Astrocyte (in vitro differentiated cells and primary cell): ENCODE measurements at regions not wholly inside any gene's neighbourhood (a gene's known extent, or its start where the extent isn't known, plus 50 kb on each side); places are given as distances from the start of the nearest gene placed in this dataset.

Source experiments
- DNase-seq: peaks from one replicate; pipeline ENCODE4 v3.0.0-alpha.2; 2010; ENCODE audit warnings: low read depth
- FAIRE-seq: peaks from 2 replicates; lab custom pipeline; 2011; peaks lifted over from hg19 to GRCh38; lab: Jason Lieb, UNC
- H2AFZ ChIP-seq: 2 replicates; pipeline ENCODE4 v1.6.0; 2012; ENCODE audit warnings: low read depth, low read length, inconsistent platforms
- H3K27ac ChIP-seq: 2 replicates; pipeline ENCODE4 v1.5.1; 2011; ENCODE audit warnings: low read depth, low read length, inconsistent platforms
- H3K27me3 ChIP-seq: 2 replicates; pipeline ENCODE4 v1.6.0; 2011; ENCODE audit warnings: low read length, inconsistent platforms; ENCODE audit not compliant: insufficient read depth
- H3K36me3 ChIP-seq: 2 replicates; pipeline ENCODE4 v1.5.1; 2011; ENCODE audit warnings: low read length, inconsistent platforms; ENCODE audit not compliant: insufficient read depth
- H3K4me1 ChIP-seq: 2 replicates; pipeline ENCODE4 v1.5.1; 2011; ENCODE audit warnings: low read length, inconsistent platforms; ENCODE audit not compliant: insufficient read depth
- H3K4me2 ChIP-seq: 2 replicates; pipeline ENCODE4 v1.6.0; 2012; ENCODE audit warnings: low read length, inconsistent platforms
- H3K4me3 ChIP-seq: 2 replicates; pipeline ENCODE4 v1.5.1; 2011; ENCODE audit warnings: low read depth, mild to moderate bottlenecking, low read length, inconsistent platforms; ENCODE audit not compliant: insufficient read depth
- H3K79me2 ChIP-seq: 2 replicates; pipeline ENCODE4 v1.6.0; 2012; ENCODE audit warnings: mild to moderate bottlenecking, low read length, inconsistent platforms; ENCODE audit not compliant: insufficient read depth
- H3K9ac ChIP-seq: 2 replicates; pipeline ENCODE4 v1.6.0; 2012; ENCODE audit warnings: mild to moderate bottlenecking, low read length, inconsistent platforms
- H3K9me3 ChIP-seq: 2 replicates; pipeline ENCODE4 v1.5.1; 2012; ENCODE audit warnings: low read depth, mild to moderate bottlenecking, low read length, inconsistent platforms; ENCODE audit not compliant: insufficient read depth
- H4K20me1 ChIP-seq: 2 replicates; pipeline ENCODE4 v1.6.0; 2012; ENCODE audit warnings: low read length, inconsistent platforms; ENCODE audit not compliant: insufficient read depth
- H3K27ac Mint-ChIP-seq: one replicate; pipeline ENCODE4 v1.8.0; 2021; ENCODE audit warnings: mild to moderate bottlenecking, mixed read lengths; ENCODE audit not compliant: unreplicated experiment
- H3K27me3 Mint-ChIP-seq: one replicate; pipeline ENCODE4 v1.8.0; 2021; ENCODE audit warnings: low read depth, mixed read lengths; ENCODE audit not compliant: unreplicated experiment
- H3K36me3 Mint-ChIP-seq: one replicate; pipeline ENCODE4 v1.8.0; 2021; ENCODE audit warnings: low read depth, mixed read lengths; ENCODE audit not compliant: unreplicated experiment
- H3K4me1 Mint-ChIP-seq: one replicate; pipeline ENCODE4 v1.8.0; 2021; ENCODE audit warnings: low read depth, mixed read lengths; ENCODE audit not compliant: unreplicated experiment
- H3K4me3 Mint-ChIP-seq: one replicate; pipeline ENCODE4 v1.8.0; 2021; ENCODE audit warnings: mild to moderate bottlenecking, moderate library complexity, mixed read lengths; ENCODE audit not compliant: unreplicated experiment
- H3K9me3 Mint-ChIP-seq: one replicate; pipeline ENCODE4 v1.8.0; 2021; ENCODE audit warnings: mild to moderate bottlenecking, mixed read lengths; ENCODE audit not compliant: unreplicated experiment
- CTCF ChIP-seq: IDR thresholded peaks from 2 replicates; pipeline ENCODE4 v1.5.1; 2011; ENCODE audit warnings: low read depth, mild to moderate bottlenecking, inconsistent platforms, low read length, moderate library complexity; ENCODE audit not compliant: insufficient read depth
- EZH2 ChIP-seq: IDR thresholded peaks from 2 replicates; pipeline ENCODE4 v1.6.1; 2012; ENCODE audit warnings: mild to moderate bottlenecking, low read length, inconsistent platforms; ENCODE audit not compliant: insufficient read depth

DNA sequence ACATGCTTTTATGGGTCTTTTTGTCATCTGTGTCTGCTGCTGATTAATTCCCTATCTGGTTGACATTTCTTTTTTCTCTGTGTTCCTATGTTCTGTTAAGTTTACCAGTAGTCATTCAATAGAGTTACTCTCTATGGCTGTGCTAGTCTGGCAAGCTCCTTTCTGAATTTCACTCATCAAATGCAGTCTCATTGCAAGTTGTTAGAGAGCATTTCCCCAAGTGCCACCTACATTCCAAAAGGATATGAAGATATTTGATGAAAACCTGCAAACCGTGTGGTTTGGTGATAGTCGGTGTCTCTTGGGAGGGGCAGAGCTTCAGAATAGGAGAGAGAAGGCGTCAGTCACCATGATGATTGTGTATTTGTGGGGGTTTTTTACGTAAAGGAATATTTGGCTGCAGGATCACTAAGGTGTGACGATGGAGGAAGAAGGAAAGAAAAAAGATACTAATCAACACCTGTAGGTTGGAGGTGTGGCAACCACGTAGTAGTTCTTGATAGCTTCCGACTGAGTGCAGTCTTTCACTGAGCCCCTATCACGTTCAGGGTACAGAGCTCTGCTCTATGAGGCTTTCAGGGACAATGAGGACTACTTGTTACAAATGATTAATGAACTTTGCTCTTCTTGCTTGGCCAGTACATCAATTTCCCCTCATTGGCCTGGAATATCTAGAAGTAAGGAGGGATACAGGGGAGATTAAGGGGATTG lies 73.1 kb upstream of the TNFAIP3 start:
- FAIRE-seq (no peak), DNase-seq (no peak)
- peaks cover 4% of the 10 kb centered on the region for H3K4me1 Mint-ChIP-seq
- Histone ChIP-seq H3K79me2 (no peaks in the 10 kb centered on the region), H3K4me3 (no peak overlapping the region), H3K9ac (no peak overlapping the region), H3K27ac (no peak overlapping the region), H3K27me3 (no peaks in the 10 kb centered on the region), H3K4me2 (no peak overlapping the region), H2AFZ (no peak overlapping the region), H3K36me3 (no peaks in the 10 kb centered on the region), H4K20me1 (no peaks in the 10 kb centered on the region), H3K9me3 (no peaks in the 10 kb centered on the region), H3K4me1 (peaks cover 9% of the 10 kb centered on the region)
- H3K36me3 Mint-ChIP-seq: no peaks in the 10 kb centered on the region
- no peak overlapping the region for H3K27ac Mint-ChIP-seq
- no peaks in the 10 kb centered on the region for H3K9me3 Mint-ChIP-seq
- H3K4me3 Mint-ChIP-seq: no peak overlapping the region
- TF ChIP-seq CTCF (no peak), EZH2 (no peak)
- no peaks in the 10 kb centered on the region for H3K27me3 Mint-ChIP-seq

DNA sequence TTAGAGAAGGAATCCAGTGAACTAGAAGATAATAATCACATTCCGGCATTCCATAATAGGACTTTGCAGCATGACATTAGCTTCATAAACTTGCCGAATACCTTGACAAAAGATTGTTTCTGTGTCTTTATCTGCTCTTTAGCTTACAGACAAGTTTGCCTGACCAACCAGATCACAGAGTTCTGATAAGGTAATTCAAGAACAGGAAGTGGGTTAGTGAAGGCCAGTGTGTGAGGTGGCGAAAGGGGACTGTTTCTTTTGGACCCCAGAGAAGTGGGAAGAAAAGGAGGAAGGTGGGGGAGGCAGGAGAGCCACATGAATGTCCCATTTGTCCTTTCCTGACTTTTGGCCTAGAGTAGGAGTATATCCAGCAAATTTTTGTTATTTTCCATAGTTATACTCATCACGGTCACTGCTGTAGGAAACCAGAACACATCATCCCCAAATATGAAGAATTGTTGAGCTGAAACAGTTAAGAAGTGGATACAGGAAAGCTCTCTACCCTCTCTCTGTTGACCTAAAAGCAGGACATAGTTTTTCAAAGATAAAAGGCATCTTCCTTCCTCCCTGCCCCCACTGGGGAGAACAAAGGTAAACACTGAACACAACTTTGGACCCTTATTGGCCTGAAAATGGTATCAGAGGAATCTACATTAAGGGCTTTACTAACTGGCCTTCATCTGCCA lies 72.4 kb upstream of the TNFAIP3 start:
- no peaks in the 10 kb centered on the region for H3K36me3 ChIP-seq
- peak overlapping the region; percentile 9 for H3K27ac Mint-ChIP-seq
- no peaks in the 10 kb centered on the region for H3K9me3 ChIP-seq
- no peaks in the 10 kb centered on the region for H3K27me3 ChIP-seq
- no peak for FAIRE-seq
- H3K36me3 Mint-ChIP-seq: no peaks in the 10 kb centered on the region
- H3K27me3 Mint-ChIP-seq: no peaks in the 10 kb centered on the region
- no peak overlapping the region for H3K9ac ChIP-seq
- peaks cover 13% of the 10 kb centered on the region for H3K4me1 ChIP-seq
- H3K4me2 ChIP-seq: no peak overlapping the region
- H3K9me3 Mint-ChIP-seq: no peaks in the 10 kb centered on the region
- no peaks in the 10 kb centered on the region for H3K79me2 ChIP-seq
- H2AFZ ChIP-seq: peak overlapping the region; percentile 22
- H3K4me3 ChIP-seq: no peak overlapping the region
- TF ChIP-seq EZH2 (no peak), CTCF (no peak)
- no peak overlapping the region for H3K4me3 Mint-ChIP-seq
- no peak overlapping the region for H3K27ac ChIP-seq
- no peak for DNase-seq
- no peaks in the 10 kb centered on the region for H4K20me1 ChIP-seq
- H3K4me1 Mint-ChIP-seq: peaks cover 4% of the 10 kb centered on the region

DNA sequence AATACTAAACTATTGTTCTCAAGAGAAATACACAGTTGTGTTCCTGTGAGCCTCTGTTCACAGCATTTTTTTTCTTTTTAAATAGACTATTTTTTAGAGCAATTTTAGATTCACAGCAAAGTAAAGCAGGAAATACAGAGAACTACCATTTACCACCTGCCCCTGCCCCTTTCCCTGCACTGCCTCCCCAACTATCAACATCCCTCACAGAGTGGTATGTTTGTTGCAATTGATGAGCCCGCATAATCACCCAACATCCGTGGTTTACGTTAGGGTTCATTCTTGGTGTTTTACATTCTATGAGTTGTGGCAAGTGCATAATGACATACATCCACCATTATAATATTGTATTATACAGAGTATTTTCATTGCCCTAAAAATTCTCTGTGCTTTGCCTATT lies 71.6 kb upstream of the TNFAIP3 start:
- Mint-ChIP-seq H3K27ac (no peak overlapping the region), H3K4me3 (no peak overlapping the region), H3K36me3 (no peaks in the 10 kb centered on the region), H3K27me3 (no peaks in the 10 kb centered on the region), H3K4me1 (peaks cover 4% of the 10 kb centered on the region), H3K9me3 (no peaks in the 10 kb centered on the region)
- no peaks in the 10 kb centered on the region for H3K27me3 ChIP-seq
- no peak overlapping the region for H3K9ac ChIP-seq
- H3K27ac ChIP-seq: no peak overlapping the region
- no peaks in the 10 kb centered on the region for H4K20me1 ChIP-seq
- H3K36me3 ChIP-seq: no peaks in the 10 kb centered on the region
- H3K79me2 ChIP-seq: no peaks in the 10 kb centered on the region
- DNase-seq: no peak
- TF ChIP-seq EZH2 (no peak), CTCF (no peak)
- no peak overlapping the region for H2AFZ ChIP-seq
- peaks cover 13% of the 10 kb centered on the region for H3K4me1 ChIP-seq
- no peak overlapping the region for H3K4me3 ChIP-seq
- H3K4me2 ChIP-seq: no peak overlapping the region
- no peaks in the 10 kb centered on the region for H3K9me3 ChIP-seq
- no peak for FAIRE-seq
